A673 (cell line): ENCODE measurements at regions not wholly inside any gene's neighbourhood (a gene's known extent, or its start where the extent isn't known, plus 50 kb on each side); places are given as distances from the start of the nearest gene placed in this dataset.

Source experiments
- EZH2 ChIP-seq: fragments of 200-600 bp; sonication (generic); IDR thresholded peaks from 2 replicates; pipeline ENCODE4 v1.6.1; 2017; ENCODE audit warnings: borderline replicate concordance, low read depth, mild to moderate bottlenecking, mixed read lengths, antibody characterized with exemption, low read length; ENCODE audit not compliant: poor library complexity, severe bottlenecking
- TF ChIP-seq, protein P1 (sequence below): fragments of 300-800, 200-600 bp; sonication (generic); conservative IDR thresholded peaks from 2 replicates; pipeline ENCODE4 v1.5.1; 2017; ENCODE audit warnings: low read depth, mild to moderate bottlenecking, antibody characterized with exemption, low read length, moderate library complexity, mixed read lengths

DNA sequence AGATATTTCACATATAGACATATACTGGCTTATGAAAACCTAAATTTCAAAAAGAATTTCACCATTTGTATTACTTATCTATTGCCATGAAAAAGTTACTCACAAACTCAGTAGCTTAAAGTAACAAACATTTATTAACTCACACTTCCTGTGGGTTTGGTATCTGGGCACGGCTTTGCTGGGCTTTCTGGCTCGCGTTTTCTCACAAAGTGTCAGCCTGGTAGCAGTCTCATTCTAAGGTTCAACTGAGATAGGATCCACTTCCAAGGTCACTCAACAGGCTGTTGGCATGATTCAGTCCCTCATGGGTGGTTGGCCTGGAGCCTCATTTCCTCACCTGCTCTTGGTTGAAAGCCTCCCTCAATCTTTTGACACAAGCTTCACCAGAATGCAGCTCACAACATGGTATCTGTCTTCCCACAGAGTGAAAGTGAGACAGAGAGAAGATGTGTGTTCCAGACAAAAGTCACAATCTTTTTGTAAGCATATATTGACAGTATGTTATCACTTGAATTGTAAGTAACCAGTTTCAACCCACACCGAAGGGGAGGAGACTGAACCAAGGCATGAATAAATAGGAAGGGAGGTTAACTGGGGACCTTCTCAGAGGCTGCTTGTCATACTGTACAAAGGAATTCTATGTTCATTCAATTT is 1065.8 kb upstream of the SPRY2 start:
- TF ChIP-seq, protein P1, sequence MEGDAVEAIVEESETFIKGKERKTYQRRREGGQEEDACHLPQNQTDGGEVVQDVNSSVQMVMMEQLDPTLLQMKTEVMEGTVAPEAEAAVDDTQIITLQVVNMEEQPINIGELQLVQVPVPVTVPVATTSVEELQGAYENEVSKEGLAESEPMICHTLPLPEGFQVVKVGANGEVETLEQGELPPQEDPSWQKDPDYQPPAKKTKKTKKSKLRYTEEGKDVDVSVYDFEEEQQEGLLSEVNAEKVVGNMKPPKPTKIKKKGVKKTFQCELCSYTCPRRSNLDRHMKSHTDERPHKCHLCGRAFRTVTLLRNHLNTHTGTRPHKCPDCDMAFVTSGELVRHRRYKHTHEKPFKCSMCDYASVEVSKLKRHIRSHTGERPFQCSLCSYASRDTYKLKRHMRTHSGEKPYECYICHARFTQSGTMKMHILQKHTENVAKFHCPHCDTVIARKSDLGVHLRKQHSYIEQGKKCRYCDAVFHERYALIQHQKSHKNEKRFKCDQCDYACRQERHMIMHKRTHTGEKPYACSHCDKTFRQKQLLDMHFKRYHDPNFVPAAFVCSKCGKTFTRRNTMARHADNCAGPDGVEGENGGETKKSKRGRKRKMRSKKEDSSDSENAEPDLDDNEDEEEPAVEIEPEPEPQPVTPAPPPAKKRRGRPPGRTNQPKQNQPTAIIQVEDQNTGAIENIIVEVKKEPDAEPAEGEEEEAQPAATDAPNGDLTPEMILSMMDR: no peak
- TF ChIP-seq EZH2: no peak
